Stimulated activated CD4-positive, alpha-beta T cell treated with anti-CD3 and anti-CD28 coated beads, Interleukin-15, amount 100 ng/mL, for 24 hours (primary cell): ENCODE measurements at regions not wholly inside any gene's neighbourhood (a gene's known extent, or its start where the extent isn't known, plus 50 kb on each side); places are given as distances from the start of the nearest gene placed in this dataset.

ENCODE experiments used
- DNase-seq: peaks from one replicate; pipeline ENCODE4 v3.0.0-alpha.2; 2020

DNA sequence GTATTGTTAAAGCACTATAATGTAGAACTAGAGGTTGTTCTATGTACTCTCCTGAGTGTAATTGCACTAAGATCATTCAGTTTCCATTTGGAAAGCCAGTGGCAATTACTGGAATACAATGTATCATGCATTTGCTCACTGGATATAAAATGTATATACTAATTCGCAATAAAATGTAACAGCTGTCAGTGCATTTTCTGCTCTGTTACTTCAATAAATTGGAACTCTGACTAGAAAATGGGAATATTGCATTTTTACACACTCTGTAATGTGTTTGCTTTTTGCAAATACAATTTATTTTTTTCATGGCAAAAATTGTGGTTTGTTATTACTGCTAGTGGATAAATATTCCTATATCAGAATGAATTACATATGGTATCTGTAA, 893.8 kb upstream of the POU3F3 start:
- no peak for DNase-seq

DNA sequence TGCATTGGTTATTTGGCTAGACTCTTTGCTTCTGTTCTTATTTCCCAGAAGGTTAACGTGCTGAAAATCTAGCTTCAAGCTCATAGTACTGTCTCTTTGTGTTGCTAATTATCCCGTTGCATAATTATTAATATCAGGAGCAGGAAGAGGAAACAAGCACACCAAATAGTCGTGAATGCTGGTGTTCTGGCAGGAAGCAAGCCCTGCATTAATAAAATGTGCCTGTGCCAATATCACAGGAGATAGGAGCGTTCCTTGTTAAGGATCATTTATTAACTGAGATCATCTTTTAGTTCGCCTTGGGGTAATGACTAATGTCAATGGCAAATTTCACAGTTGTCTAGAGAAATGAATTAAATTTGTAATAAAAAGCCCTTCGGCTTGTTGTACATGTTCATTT, 893.0 kb upstream of the POU3F3 start:
- no peak for DNase-seq

GRCh38 chr2:103961862-103962261, 892.1 kb upstream of the POU3F3 start:
- DNase-seq, result no peak

DNA sequence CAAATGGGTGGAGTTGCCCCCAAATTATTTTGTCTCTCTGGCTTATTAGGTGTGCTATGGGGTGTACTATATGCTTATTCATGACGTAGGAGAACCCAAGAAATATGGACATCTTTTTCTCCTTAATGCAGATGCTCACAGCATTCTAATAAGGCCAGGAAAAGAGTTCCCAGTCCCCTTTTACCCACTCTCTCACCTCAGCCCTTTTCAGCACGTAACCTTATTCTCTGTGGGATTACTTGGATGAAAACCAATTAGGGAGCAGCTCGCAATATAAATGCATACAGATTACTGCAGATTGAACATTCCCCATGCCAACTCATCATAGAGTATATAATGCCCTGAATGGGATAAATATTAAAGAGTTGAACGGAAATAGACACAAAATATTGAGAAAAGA, 891.2 kb upstream of the POU3F3 start:
- no peak for DNase-seq

DNA sequence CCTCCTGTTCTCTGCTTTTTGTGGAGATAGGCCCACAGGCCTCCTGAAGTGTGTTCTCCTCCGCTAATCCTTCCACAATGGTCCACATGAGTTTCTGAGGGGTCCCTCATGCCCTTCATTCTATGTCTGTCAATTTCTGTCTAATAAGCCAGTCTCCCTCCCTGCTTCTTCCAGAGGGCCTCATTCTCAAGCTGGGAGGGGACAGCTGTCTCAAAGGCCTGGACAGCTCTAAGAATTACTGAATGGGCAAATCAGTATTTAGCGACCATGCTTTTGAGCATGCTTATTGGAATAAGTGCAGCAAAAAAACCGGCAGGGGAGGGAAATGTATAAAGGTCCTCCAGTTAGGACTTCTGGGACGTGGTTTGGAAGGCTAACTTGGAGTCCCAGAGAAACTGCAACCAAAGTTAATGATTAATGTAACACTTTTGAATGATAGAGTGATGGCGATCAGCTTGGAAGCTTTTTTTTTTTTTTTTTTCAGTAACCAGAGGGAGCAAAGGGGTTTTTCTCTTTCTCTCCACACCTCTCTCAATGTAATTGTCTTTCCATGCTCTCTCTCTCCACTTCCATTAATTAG, 890.7 kb upstream of the POU3F3 start:
- DNase-seq, result no peak

DNA sequence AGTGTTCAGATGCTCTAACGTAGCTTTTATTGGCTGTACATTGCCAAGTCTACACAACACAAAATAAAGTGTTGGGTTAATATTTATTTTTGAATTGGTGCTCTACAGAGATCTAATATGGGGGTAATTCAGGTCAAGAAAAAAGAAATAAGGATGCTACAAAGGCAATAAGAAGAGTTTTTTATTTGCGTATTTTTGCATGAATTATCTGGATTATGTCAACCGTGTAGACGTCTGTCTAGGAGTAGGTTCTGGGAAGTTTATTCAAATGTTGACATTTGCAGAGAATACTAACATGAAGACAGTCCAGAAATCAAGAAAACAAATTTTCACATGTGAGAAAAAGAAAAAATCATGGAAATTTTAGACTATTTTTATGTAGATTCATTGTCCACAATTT, 876.7 kb upstream of the POU3F3 start:
- DNase-seq, result no peak

GRCh38 chr2:103977668-103978067, 876.2 kb upstream of the POU3F3 start:
- no peak for DNase-seq

DNA sequence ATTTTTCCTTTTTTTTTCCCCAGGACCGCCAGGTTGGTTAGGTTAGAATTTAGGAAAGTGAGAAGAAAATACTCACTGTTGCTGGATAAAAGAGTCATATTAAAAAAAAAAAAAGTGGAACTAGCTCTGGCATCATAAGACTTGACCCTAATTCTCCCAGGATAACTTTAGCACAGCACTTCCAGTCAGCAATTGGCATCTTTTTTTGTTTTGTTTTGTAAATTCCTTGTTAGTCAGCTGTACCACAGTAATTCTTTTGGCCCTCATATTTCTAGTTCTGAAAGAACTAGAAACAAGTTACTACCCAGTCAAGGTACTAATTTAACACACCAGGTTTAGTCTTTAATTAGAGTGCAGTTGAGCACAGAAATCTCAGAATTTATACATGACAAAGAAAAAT, 873.5 kb upstream of the POU3F3 start:
- no peak for DNase-seq

- DNase-seq, result no peak
These were observed 871.2 kb upstream of the POU3F3 start for GRCh38 chr2:103982691-103983090.

- DNase-seq, result no peak
These were observed 867.9 kb upstream of the POU3F3 start for GRCh38 chr2:103986001-103986400.

DNA sequence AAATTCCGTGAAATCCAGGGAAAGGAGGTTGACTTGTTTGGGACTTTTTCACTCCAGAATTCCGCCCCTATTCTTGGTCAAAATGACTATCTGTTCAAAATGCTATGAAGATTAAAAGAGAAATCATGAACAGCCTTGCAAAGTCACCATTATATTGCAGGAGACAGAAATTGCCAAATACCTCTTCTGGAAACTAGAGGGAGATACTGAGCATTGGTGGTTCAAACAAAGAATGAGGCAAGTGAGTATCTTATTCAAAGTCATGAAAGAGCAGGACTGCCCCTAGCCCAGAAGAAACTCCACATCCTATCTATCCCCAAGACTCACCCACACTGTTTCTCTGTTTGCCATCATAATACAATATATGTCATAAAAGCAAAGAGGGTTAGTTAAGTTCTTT, 862.3 kb upstream of the POU3F3 start:
- DNase-seq, result no peak

- DNase-seq, result no peak
These were observed 849.1 kb upstream of the POU3F3 start for GRCh38 chr2:104004821-104005220.

DNA sequence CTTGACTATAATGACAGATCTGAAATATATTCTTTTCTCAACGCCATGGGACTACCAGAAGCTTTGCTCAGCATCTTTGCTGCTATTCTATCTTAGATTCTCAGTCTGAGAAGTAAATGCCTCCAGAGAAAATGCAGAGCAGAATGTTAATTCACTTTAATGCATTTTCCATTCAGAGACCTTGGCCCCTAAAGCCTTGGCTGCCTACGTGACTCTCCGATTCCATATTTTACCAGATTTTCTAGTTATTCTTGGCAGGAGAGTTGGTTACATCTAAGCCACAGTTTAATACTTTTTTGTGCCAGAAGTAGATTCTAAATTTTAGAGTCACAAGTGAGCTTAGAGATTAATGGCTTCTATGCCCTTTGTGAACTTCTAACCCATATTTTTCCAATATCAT, 837.1 kb upstream of the POU3F3 start:
- DNase-seq, result no peak

DNA sequence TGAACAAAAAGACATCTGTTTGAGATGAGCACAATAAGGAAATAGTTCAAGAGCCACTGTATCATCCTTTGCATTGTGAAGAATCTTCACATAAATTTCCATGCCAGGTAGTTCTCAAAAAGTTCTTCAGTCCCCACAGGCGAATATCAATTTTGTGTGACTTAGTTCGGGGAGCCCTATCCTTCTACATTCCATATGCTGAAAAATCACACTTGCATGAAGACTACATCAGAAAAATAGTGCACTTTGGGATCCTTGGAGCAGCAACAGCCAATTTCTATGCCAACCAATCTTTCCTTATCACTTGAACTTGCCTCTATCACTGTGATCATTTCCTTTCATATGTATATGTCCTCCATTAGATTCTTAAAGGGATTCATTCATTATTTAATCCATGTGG, 830.6 kb upstream of the POU3F3 start:
- DNase-seq, result no peak

DNA sequence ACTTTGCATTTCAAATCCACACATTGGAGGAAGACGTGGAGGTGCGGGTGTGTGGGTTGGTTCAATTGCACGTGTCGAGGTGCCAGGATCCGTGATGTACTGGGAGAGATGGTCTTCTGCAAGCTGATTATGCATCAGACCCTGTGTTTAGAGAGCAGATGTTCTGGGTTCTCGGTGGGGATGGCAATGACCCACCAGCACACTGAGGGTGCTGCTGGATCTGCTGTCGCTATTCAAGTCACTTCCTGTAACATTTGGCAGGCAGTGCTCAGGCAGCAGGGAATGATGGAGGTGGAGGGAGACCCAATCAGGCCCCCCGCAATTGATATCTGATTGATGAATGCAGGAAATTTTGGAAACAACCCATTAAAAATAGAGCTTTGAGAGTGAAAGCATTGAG, 830.1 kb upstream of the POU3F3 start:
- no peak for DNase-seq

- no peak for DNase-seq
These were observed 828.6 kb upstream of the POU3F3 start for GRCh38 chr2:104025295-104025694.

DNA sequence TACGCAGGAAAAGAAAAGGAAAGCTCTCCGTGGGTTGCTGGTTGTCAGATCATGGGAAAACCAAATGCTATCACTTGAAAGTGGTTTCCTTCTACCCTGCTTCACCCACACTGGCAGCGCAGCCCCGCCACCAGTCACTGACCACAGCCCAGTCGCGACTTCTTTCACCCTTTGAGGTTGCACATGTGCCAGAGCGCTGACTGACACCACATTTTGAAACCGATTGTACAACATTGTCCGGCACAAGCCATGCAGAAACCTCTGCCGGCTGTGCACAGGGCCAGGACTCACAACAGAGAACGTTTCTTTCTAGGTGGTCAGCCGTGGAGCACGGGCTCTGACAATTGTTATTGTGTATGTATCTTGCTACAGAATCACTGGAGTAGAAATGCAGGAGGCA, 827.2 kb upstream of the POU3F3 start:
- DNase-seq, result no peak

DNA sequence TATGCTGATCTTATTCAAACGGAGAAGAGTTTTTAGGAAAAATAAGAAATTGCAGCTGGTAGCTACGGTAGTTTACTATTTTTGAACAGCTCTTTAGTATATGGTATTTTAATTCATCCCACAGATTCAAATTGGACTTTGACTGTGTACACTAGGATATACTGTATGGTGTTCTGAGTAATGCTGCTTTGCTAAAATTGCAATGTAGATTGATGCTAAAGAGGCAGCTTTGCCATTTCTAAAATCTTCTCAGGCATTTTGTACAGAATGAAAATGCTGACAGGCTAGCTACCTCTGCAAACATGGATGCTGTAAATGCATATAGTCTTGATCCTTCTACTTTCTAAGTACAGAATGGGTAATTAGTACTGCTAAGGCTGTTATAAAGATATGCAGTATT, 826.6 kb upstream of the POU3F3 start:
- no peak for DNase-seq

GRCh38 chr2:104028061-104028460, 825.9 kb upstream of the POU3F3 start:
- no peak for DNase-seq

GRCh38 chr2:104033399-104033798, 820.5 kb upstream of the POU3F3 start:
- DNase-seq, result no peak

DNA sequence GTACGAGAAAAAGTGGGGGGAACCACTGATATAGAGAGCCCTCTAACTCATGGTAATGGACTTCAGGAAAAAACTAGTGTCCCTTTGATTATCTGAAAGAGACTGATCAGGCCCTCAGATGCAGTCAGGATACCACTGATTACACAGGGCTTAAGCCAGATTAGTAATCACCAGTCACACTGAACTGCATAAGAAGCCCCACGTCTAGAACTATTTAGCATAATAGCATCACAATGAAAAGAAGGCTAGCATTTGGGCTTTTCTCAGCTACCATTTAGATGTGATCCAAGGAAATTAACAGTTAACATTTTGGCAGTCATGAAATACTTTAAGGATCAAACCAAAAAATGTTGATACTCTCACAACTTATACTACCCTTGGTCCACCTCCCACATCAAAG, 813.1 kb upstream of the POU3F3 start:
- DNase-seq, result no peak

GRCh38 chr2:104041351-104041750, 812.6 kb upstream of the POU3F3 start:
- DNase-seq, result no peak

GRCh38 chr2:104043864-104044263, 810.1 kb upstream of the POU3F3 start:
- DNase-seq, result no peak

DNA sequence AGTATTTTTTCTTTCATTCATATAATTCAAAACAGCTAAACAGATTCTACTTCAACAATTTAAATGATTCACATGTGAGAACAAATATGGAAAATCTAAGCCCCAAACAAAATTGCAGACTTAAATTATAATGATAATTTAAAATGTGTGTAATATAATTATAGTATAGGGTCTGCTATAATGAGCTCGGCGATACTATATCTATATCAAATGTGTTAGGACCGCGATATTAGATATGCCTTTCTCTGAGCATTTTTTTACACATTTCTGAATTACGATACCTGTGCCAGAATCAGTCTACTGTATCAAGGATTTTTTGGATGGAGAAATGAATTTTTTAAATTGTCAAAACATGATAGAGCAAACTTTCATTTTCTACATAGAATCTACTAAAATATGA, 808.8 kb upstream of the POU3F3 start:
- no peak for DNase-seq

- DNase-seq, result no peak
These were observed 807.4 kb upstream of the POU3F3 start for GRCh38 chr2:104046466-104046865.

GRCh38 chr2:104047516-104047915, 806.4 kb upstream of the POU3F3 start:
- no peak for DNase-seq
